HG02938 (cell line): ENCODE measurements at regions not wholly inside any gene's neighbourhood (a gene's known extent, or its start where the extent isn't known, plus 50 kb on each side); places are given as distances from the start of the nearest gene placed in this dataset.
"Not testable (repeated sequence)": the region's sequence is repeated elsewhere in the genome, so short reads cannot be mapped to it uniquely, and the experiment has no call there.

Experiments
- ATAC-seq: cut with Tn5 transposase; IDR thresholded peaks from one replicate; pipeline ENCODE4 v1.9.1; 2021; ENCODE audit warnings: mild to moderate bottlenecking, moderate library complexity; ENCODE audit not compliant: unreplicated experiment

- ATAC-seq = no peak
Observed at GRCh38 chr4:54571293-54572151, 86.2 kb upstream of the KIT start.

GRCh38 chr4:54572152-54572542 is 85.6 kb upstream of the KIT start:
- no peak for ATAC-seq

GRCh38 chr4:54574500-54574899 is 83.3 kb upstream of the KIT start:
- no peak for ATAC-seq

GRCh38 chr4:54575919-54576318 is 81.8 kb upstream of the KIT start:
- ATAC-seq = no peak

- ATAC-seq = no peak
Observed at GRCh38 chr4:54581807-54582206, 76.0 kb upstream of the KIT start.

- ATAC-seq = no peak
Observed at GRCh38 chr4:54585321-54586000, 72.3 kb upstream of the KIT start.

GRCh38 chr4:54586320-54586955 is 71.3 kb upstream of the KIT start:
- no peak for ATAC-seq

- no peak for ATAC-seq
Observed at GRCh38 chr4:54587107-54587891, 70.5 kb upstream of the KIT start.

GRCh38 chr4:54588404-54588803 is 69.4 kb upstream of the KIT start:
- no peak for ATAC-seq

GRCh38 chr4:54589586-54589985 is 68.2 kb upstream of the KIT start:
- ATAC-seq = no peak

- no peak for ATAC-seq
Observed at GRCh38 chr4:54593795-54594322, 63.9 kb upstream of the KIT start.

GRCh38 chr4:54596201-54596600 is 61.6 kb upstream of the KIT start:
- no peak for ATAC-seq

- not testable (repeated sequence) for ATAC-seq
Observed at GRCh38 chr4:54597678-54598077, 60.1 kb upstream of the KIT start.

- ATAC-seq = not testable (repeated sequence)
Observed at GRCh38 chr4:54602175-54602574, 55.6 kb upstream of the KIT start.

- ATAC-seq = no peak
Observed at GRCh38 chr4:54607067-54607466, 50.7 kb upstream of the KIT start.

- ATAC-seq = no peak
Observed at GRCh38 chr4:54607521-54607920, 50.2 kb upstream of the KIT start.
